D721Med (cell line): ENCODE measurements at regions not wholly inside any gene's neighbourhood (a gene's known extent, or its start where the extent isn't known, plus 50 kb on each side); places are given as distances from the start of the nearest gene placed in this dataset.

ENCODE experiments used
- DNase-seq: peaks from one replicate; pipeline ENCODE4 v3.0.0; 2011; ENCODE audit warnings: low spot score; ENCODE audit not compliant: insufficient read length
- FAIRE-seq: peaks from 2 replicates; lab custom pipeline; 2011; peaks lifted over from hg19 to GRCh38; lab: Jason Lieb, UNC
- TF ChIP-seq, protein P1 (sequence below): IDR thresholded peaks from 2 replicates; pipeline ENCODE4 v1.5.1; 2012; ENCODE audit warnings: mild to moderate bottlenecking, control low read depth; ENCODE audit not compliant: insufficient read depth; ENCODE audit errors: missing control alignments

DNA sequence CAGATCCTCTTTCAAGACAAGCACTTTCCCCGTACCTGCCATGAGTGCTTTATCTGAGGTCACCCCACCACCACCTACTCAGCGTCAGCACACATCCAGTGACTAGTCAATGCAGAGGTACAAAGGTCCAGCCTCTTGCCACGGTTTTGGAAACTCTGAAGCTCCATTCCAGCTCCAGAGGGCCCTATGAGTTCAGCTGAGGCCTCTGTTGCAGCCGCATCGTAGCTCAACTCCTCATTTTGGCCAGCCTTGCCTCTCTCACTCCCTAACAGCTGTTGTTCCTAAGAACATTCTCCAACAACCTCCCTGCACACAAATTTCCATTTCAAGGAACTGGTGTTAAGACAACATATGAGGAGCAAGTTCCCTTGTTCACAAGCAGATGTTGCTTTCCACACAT lies 405.1 kb upstream of the PROK2 start:
- DNase-seq (no peak), FAIRE-seq (no peak)
- TF ChIP-seq, protein P1, sequence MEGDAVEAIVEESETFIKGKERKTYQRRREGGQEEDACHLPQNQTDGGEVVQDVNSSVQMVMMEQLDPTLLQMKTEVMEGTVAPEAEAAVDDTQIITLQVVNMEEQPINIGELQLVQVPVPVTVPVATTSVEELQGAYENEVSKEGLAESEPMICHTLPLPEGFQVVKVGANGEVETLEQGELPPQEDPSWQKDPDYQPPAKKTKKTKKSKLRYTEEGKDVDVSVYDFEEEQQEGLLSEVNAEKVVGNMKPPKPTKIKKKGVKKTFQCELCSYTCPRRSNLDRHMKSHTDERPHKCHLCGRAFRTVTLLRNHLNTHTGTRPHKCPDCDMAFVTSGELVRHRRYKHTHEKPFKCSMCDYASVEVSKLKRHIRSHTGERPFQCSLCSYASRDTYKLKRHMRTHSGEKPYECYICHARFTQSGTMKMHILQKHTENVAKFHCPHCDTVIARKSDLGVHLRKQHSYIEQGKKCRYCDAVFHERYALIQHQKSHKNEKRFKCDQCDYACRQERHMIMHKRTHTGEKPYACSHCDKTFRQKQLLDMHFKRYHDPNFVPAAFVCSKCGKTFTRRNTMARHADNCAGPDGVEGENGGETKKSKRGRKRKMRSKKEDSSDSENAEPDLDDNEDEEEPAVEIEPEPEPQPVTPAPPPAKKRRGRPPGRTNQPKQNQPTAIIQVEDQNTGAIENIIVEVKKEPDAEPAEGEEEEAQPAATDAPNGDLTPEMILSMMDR, result no peak

DNA sequence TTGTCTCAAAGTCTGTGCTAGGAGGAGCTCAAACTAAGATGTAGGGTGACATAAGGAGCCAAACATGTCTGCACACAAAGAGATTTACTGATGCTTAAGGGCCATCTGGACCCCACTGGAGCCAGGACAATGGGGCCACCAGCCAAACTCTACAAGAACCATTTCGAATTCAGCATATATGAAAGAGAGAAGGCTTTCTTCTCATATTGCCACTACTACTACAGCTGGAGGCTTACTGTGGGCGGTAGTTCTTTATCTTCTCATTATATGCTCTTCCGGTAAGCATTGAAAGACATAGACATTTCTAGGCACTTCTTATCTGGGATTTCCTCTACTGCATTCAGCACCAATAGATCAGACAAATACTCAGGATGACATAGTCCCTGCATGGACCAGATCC lies 404.4 kb upstream of the PROK2 start:
- TF ChIP-seq, protein P1, result no peak
- DNase-seq (no peak), FAIRE-seq (no peak)

DNA sequence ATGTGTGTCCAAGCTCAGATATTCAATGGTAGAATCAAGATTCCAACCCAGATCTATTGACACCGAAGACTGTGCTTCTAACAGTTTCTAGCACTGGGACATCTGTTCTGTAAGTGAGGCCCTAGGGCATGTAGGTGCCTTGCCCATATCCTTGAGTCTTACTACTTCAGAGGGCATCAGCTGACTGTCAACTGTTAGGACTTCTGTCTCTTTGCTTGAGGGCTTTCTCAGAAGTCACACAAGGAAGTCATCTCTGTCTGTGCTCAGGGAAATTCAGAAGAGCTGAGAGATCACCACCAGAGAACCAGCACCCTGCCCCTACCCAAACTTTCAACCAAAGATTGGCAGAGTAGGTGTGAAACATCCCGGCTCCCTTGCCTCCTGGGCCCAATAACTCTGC lies 403.6 kb upstream of the PROK2 start:
- DNase-seq (no peak), FAIRE-seq (no peak)

DNA sequence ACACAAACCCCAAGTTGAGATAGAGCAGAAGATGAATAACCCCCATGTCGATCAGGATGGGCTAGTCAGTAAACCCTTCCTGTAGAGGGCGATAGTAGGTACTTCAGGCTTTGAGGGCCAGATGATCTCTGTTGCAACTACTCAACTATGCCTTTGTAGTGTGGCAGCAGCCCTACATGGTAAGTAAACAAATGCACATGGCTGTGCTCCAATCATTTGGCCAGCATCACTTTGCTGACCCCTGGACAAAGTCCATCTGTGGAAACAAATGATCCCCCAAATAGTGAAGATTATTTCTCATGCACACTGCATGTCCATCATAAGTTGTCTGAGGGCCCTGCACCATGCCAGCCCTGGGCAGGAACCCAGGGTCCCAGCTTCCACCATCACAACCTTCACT lies 402.2 kb upstream of the PROK2 start:
- TF ChIP-seq, protein P1, result no peak
- DNase-seq, result no peak
- no peak for FAIRE-seq

More for the DNA sequence above, 403.6 kb upstream of the PROK2 start:
- TF ChIP-seq, protein P1, result no peak

DNA sequence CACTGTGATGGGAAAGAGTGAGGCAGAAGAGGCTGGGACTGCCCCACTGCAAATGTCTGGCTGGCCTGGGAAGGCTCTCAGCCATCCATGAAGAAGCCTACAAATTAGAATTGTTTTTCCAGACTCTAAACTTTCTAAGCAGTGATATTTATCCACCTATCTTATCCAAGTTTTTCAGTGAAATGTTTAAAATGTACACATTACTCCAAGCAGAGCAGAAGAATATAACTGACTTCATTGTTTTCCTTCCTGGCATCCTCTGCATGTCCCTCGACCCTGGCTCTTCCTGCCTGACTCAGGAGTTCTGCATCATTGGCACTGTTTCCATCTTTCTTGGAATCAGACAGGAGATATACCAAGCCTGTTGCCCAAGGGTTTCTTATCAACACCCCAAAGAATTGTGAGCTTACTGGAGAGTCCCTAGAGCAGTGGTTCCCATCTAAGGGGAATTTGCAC lies 401.5 kb upstream of the PROK2 start:
- DNase-seq, result no peak
- no peak for FAIRE-seq
- TF ChIP-seq, protein P1, result no peak

DNA sequence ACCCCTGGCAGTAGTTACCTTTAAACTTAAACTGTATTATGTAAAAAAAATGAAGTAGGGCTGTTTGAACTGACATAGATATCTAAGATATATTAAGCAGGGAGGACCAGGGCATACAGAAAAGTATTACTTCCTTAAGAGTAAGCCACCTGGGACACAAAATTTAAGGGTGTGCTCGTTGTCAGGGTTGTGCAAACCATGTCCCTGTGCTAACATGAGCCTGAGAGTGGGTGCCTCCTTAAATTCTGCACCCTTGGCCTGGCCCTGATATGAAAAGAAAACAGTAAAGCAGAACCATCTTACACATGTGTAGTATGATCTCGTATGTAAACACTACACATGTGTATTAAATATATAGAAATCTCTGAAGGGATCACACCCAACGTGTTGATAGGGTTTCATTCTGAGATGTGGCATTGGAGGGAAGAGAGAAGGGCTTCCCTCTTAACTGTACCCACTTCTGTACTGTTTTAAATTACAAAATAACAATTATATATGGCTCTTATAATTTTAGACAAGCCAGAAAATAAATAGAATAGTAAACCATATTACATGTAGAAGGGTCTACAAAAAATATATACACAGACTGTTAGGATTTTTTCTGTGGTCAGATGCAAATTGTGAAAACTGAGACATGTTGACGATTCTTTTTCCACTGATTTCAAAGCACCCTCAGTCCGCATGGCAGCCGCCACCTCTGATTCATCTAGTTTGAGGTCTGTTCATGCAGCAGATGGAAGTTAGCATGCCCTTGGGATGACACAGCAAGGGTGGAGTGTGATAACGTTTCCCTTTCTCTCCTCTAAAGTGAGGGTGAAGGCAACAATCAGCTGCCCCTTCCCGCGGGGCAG lies 400.8 kb upstream of the PROK2 start:
- FAIRE-seq (no peak), DNase-seq (no peak)
- TF ChIP-seq, protein P1, result no peak

DNA sequence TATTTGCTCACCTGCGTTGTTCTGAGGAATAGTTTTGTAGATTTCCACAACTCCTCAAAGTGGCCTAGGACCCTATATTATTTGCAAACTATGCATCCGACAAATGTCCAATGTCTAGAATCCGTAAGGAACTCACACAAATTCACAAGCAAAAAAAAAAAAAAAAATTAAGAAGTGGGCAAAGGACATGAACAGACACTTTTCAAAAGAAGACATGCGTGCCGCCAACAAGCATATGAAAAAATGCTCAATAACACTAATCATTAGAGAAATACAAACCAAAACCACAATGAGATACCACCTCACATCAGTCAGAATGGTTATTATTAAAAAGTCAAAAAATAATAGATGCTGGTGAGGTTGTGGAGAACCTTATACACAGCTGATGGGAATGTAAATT lies 398.5 kb upstream of the PROK2 start:
- TF ChIP-seq, protein P1, result no peak

More for the DNA sequence above, 398.5 kb upstream of the PROK2 start:
- FAIRE-seq, result no peak
- DNase-seq, result no peak
